K562 (cell line): ENCODE measurements at regions not wholly inside any gene's neighbourhood (a gene's known extent, or its start where the extent isn't known, plus 50 kb on each side); places are given as distances from the start of the nearest gene placed in this dataset.

ENCODE experiments used
- BHLHE40 ChIP-seq: IDR thresholded peaks from 2 replicates; pipeline ENCODE4 v1.6.1; 2011; ENCODE audit warnings: low read length, improper control_type of control experiment
- BRF1 ChIP-seq: IDR thresholded peaks from 3 replicates; pipeline ENCODE4 v1.6.1; 2011; ENCODE audit warnings: borderline replicate concordance, mild to moderate bottlenecking; ENCODE audit not compliant: insufficient read length; ENCODE audit errors: extremely low read depth
- CAMTA2 ChIP-seq: fragments of 250-450 bp; sonication (Bioruptor Pico); conservative IDR thresholded peaks from 2 replicates; pipeline ENCODE4 v1.5.1; 2022
- CHD1 ChIP-seq: fragments of 200-600 bp; sonication (generic); IDR thresholded peaks from one replicate; pipeline ENCODE4 v1.6.1; 2012; ENCODE audit warnings: mild to moderate bottlenecking, moderate library complexity, low read length, inconsistent platforms
- FOXK2 ChIP-seq, 2 experiments: fragments of 450-650 bp; IDR thresholded peaks in 1 of 2; conservative IDR thresholded peaks in 1 of 2; 2 replicates each; pipeline ENCODE4 v1.6.1; 2016; ENCODE audit warnings: low read depth in 2 of 2, mild to moderate bottlenecking in 1 of 2
- HNRNPK ChIP-seq: fragments of 200-400 bp; formaldehyde crosslinking; IDR thresholded peaks from one replicate; pipeline ENCODE4 v1.6.1; 2018; ENCODE audit warnings: mild to moderate bottlenecking, low read depth, low read length; ENCODE audit not compliant: poor library complexity, severe bottlenecking
- HOXB6 ChIP-seq: fragments of 250-450 bp; sonication (Bioruptor Pico); IDR thresholded peaks from 2 replicates; pipeline ENCODE4 v1.5.1; 2022; ENCODE audit warnings: mild to moderate bottlenecking, borderline replicate concordance
- OTX1 ChIP-seq: fragments of 450-650 bp; formaldehyde crosslinking; IDR thresholded peaks from 2 replicates; pipeline ENCODE4 v1.4.0; 2022; ENCODE audit warnings: mild to moderate bottlenecking
- PHF21A ChIP-seq: fragments of 450-650 bp; IDR thresholded peaks from 2 replicates; pipeline ENCODE4 v1.6.1; 2017; ENCODE audit warnings: low read depth, borderline replicate concordance
- POLR2H ChIP-seq: IDR thresholded peaks from 2 replicates; pipeline ENCODE4 v1.6.1; 2016; ENCODE audit warnings: missing genetic modification characterization, low read depth, mild to moderate bottlenecking, control low read depth, missing compliant biosample characterization, moderate library complexity
- RBM14 ChIP-seq: fragments of 200-400 bp; formaldehyde crosslinking; IDR thresholded peaks from 2 replicates; pipeline ENCODE4 v1.6.1; 2018; ENCODE audit warnings: low read depth, mild to moderate bottlenecking, low read length, moderate library complexity, borderline replicate concordance; ENCODE audit not compliant: insufficient read depth
- TCF7L2 ChIP-seq: fragments of 150-350 bp; IDR thresholded peaks from 2 replicates; pipeline ENCODE4 v1.6.1; 2016; ENCODE audit warnings: low read depth, mild to moderate bottlenecking, low read length, moderate library complexity
- ZNF699 ChIP-seq: fragments of 250-450 bp; sonication (Bioruptor Pico); IDR thresholded peaks from 2 replicates; pipeline ENCODE4 v1.8.0; 2021; ENCODE audit warnings: mild to moderate bottlenecking, moderate library complexity; ENCODE audit not compliant: insufficient replicate concordance
- ZNF79 ChIP-seq: fragments of 250-450 bp; sonication (Bioruptor Pico); IDR thresholded peaks from 2 replicates; pipeline ENCODE4 v1.4.0; 2020; ENCODE audit warnings: low read depth, mild to moderate bottlenecking, moderate library complexity
- TF ChIP-seq, protein P1 (sequence below): sonication (generic); formaldehyde crosslinking; IDR thresholded peaks from 2 replicates; pipeline ENCODE4 v1.8.1; 2023; ENCODE audit warnings: mild to moderate bottlenecking, missing genetic modification reagents
- TF ChIP-seq, protein P2 (sequence below): fragments of 250-450 bp; sonication (Bioruptor Pico); IDR thresholded peaks from 2 replicates; pipeline ENCODE4 v1.5.0; 2021; ENCODE audit warnings: mild to moderate bottlenecking, borderline replicate concordance
- TF ChIP-seq, protein P3 (sequence below): fragments of 250-450 bp; sonication (Bioruptor Pico); IDR thresholded peaks from 2 replicates; pipeline ENCODE4 v1.5.0; 2020; ENCODE audit warnings: mild to moderate bottlenecking
- TF ChIP-seq, protein P4 (sequence below): fragments of 250-450 bp; sonication (Bioruptor Pico); IDR thresholded peaks from 2 replicates; pipeline ENCODE4 v1.5.0; 2021

DNA sequence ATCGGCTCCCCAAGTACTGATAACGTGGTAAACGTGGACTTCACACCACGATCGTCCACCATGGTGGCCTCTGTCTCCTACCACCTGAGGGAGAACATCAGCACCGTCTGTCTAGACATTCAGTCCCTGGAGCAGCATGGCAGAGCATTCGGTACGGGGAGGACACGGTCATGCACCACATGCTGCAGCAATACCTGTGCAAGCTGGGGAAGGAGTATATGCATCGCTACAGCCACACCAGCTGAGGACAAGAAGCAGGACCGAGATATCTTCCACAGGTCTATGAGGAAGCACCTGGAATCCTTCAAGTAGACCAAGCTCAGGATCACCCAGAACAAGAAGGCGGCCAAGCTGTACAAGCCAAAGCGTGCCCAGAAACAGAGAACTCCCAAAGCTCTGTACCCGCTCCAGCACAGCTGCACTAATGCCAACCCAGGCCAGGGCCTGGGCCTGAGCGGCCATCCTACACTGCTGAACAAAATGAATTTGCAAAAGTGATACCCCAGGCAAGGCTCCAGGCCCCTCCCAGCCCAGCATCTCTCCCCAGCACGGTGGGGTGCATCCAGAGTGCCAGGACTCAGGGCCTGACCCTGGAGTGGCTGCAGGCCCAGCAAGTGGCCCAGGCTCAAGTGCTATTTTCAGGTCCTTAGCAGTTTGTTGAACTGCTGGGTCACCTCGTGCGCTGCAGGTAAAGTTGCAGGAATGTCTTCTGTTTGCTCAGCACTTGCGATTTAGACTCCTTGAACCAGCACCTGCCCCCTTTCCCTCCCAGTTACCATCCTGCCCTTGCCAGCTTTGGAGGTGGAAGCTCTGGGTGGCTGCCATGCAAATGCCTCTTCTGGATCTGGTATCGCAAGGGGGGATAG, 119.3 kb upstream of the SERPIND1 start (continued):
- no peak for TF ChIP-seq BHLHE40
- TF ChIP-seq, protein P1, sequence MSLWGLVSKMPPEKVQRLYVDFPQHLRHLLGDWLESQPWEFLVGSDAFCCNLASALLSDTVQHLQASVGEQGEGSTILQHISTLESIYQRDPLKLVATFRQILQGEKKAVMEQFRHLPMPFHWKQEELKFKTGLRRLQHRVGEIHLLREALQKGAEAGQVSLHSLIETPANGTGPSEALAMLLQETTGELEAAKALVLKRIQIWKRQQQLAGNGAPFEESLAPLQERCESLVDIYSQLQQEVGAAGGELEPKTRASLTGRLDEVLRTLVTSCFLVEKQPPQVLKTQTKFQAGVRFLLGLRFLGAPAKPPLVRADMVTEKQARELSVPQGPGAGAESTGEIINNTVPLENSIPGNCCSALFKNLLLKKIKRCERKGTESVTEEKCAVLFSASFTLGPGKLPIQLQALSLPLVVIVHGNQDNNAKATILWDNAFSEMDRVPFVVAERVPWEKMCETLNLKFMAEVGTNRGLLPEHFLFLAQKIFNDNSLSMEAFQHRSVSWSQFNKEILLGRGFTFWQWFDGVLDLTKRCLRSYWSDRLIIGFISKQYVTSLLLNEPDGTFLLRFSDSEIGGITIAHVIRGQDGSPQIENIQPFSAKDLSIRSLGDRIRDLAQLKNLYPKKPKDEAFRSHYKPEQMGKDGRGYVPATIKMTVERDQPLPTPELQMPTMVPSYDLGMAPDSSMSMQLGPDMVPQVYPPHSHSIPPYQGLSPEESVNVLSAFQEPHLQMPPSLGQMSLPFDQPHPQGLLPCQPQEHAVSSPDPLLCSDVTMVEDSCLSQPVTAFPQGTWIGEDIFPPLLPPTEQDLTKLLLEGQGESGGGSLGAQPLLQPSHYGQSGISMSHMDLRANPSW (CRISPR knock-in tag) = peak; percentile 31; the same call in 1 of the 2 replicates
- TF ChIP-seq ZNF79 (CRISPR knock-in tag) = no peak
- TF ChIP-seq TCF7L2 = no peak
- TF ChIP-seq HOXB6 (CRISPR knock-in tag) = peak; percentile 75; the same call in 1 of the 2 replicates
- no peak for TF ChIP-seq HNRNPK
- TF ChIP-seq, protein P2, sequence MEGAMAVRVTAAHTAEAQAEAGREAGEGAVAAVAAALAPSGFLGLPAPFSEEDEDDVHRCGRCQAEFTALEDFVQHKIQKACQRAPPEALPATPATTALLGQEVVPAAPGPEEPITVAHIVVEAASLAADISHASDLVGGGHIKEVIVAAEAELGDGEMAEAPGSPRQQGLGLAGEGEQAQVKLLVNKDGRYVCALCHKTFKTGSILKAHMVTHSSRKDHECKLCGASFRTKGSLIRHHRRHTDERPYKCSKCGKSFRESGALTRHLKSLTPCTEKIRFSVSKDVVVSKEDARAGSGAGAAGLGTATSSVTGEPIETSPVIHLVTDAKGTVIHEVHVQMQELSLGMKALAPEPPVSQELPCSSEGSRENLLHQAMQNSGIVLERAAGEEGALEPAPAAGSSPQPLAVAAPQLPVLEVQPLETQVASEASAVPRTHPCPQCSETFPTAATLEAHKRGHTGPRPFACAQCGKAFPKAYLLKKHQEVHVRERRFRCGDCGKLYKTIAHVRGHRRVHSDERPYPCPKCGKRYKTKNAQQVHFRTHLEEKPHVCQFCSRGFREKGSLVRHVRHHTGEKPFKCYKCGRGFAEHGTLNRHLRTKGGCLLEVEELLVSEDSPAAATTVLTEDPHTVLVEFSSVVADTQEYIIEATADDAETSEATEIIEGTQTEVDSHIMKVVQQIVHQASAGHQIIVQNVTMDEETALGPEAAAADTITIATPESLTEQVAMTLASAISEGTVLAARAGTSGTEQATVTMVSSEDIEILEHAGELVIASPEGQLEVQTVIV (CRISPR knock-in tag) = no peak
- no peak for TF ChIP-seq POLR2H (tag)
- TF ChIP-seq ZNF699 = no peak
- TF ChIP-seq CAMTA2 (CRISPR knock-in tag) = no peak
- TF ChIP-seq PHF21A = no peak
- TF ChIP-seq, protein P3, sequence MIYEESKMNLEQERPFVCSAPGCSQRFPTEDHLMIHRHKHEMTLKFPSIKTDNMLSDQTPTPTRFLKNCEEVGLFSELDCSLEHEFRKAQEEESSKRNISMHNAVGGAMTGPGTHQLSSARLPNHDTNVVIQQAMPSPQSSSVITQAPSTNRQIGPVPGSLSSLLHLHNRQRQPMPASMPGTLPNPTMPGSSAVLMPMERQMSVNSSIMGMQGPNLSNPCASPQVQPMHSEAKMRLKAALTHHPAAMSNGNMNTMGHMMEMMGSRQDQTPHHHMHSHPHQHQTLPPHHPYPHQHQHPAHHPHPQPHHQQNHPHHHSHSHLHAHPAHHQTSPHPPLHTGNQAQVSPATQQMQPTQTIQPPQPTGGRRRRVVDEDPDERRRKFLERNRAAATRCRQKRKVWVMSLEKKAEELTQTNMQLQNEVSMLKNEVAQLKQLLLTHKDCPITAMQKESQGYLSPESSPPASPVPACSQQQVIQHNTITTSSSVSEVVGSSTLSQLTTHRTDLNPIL = no peak; the same call in 1 of the 2 replicates
- no peak for TF ChIP-seq FOXK2 (conservative IDR thresholded peaks at IDR 0.05 in 1 of 2, IDR thresholded peaks at IDR 0.05 in 1 of 2; ENCODE audit: low read depth in 2 of 2)
- TF ChIP-seq CHD1 = no peak
- no peak for TF ChIP-seq RBM14
- no peak for TF ChIP-seq OTX1
- TF ChIP-seq BRF1 = no peak
- TF ChIP-seq, protein P4, sequence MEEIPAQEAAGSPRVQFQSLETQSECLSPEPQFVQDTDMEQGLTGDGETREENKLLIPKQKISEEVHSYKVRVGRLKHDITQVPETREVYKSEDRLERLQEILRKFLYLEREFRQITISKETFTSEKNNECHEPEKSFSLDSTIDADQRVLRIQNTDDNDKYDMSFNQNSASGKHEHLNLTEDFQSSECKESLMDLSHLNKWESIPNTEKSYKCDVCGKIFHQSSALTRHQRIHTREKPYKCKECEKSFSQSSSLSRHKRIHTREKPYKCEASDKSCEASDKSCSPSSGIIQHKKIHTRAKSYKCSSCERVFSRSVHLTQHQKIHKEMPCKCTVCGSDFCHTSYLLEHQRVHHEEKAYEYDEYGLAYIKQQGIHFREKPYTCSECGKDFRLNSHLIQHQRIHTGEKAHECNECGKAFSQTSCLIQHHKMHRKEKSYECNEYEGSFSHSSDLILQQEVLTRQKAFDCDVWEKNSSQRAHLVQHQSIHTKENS = no peak
